ENCODE measurements at regions not wholly inside any gene's neighbourhood (a gene's known extent, or its start where the extent isn't known, plus 50 kb on each side); places are given as distances from the start of the nearest gene placed in this dataset.

- H3K9me3 ChIP-seq (ENCODE audit: control insufficient read depth in 1 of 2, insufficient read depth in 1 of 2, low read depth in 1 of 2, low read length in 2 of 2): peaks cover 6 to 21% of the 10 kb centered on the region in 2 experiments; a peak in 2 of 4 replicates
- no peaks in the 10 kb centered on the region for H3K79me2 ChIP-seq (ENCODE audit: insufficient read depth, low read length)
- no peak overlapping the region for H3K4me3 ChIP-seq (replicated peaks in 1 of 2; ENCODE audit: low read depth in 1 of 2, low read length in 2 of 2)
- H3K27me3 ChIP-seq (ENCODE audit: insufficient read depth, low read length): no peaks in the 10 kb centered on the region
- no peaks in the 10 kb centered on the region for H3K4me1 ChIP-seq (ENCODE audit: control insufficient read depth in 1 of 2, insufficient read depth in 2 of 2, low read length in 2 of 2)
- H2AFZ ChIP-seq (ENCODE audit: low read depth, low read length, poor library complexity, severe bottlenecking): no peak overlapping the region
- TF ChIP-seq CTCF (IDR thresholded peaks at IDR 0.05 in 2 of 3, conservative IDR thresholded peaks at IDR 0.05 in 1 of 3; ENCODE audit: borderline replicate concordance in 1 of 3, insufficient read depth in 1 of 3, low read depth in 2 of 3, low read length in 2 of 3) (no peak), MAX (IDR thresholded peaks at IDR 0.05) (no peak), POLR2AphosphoS5 (IDR thresholded peaks at IDR 0.05; ENCODE audit: low read depth, low read length) (no peak), ZFX (IDR thresholded peaks at IDR 0.05) (no peak), SIN3A (IDR thresholded peaks at IDR 0.05; ENCODE audit: low read depth) (no peak), POLR2A (IDR thresholded peaks at IDR 0.05; ENCODE audit: borderline replicate concordance, extremely low read depth, insufficient read depth, insufficient read length) (no peak), EZH2phosphoT487 (IDR thresholded peaks at IDR 0.05; ENCODE audit: borderline replicate concordance) (no peak), ZBTB33 (IDR thresholded peaks at IDR 0.05; ENCODE audit: extremely low read depth, insufficient replicate concordance, low read length) (no peak), TCF7L2 (IDR thresholded peaks at IDR 0.05; ENCODE audit: borderline replicate concordance, extremely low read depth, insufficient read depth, insufficient read length) (no peak)
- no peaks in the 10 kb centered on the region for H4K20me1 ChIP-seq (ENCODE audit: insufficient read depth)
- ATAC-seq: no peak
- no peak overlapping the region for H3K9ac ChIP-seq (ENCODE audit: low read length)
- H3K9me2 ChIP-seq (ENCODE audit: insufficient read depth): no peaks in the 10 kb centered on the region
- DNase-seq (ENCODE audit: low read depth, low spot score): no peak
- no TSS peak for BruUV-seq (replicated peaks)
- no peak overlapping the region for H3K27ac ChIP-seq (ENCODE audit: low read depth, low read length)
- intact Hi-C loops (cut with micrococcal nuclease): no loop called here
- CTCF ChIA-PET: no interaction called here
- RAD21 ChIA-PET (ENCODE audit: low non-redundant PET in 1 of 2, low total read pairs in 2 of 2, uncharacterized antibody in 2 of 2, unreplicated experiment in 2 of 2): no interaction called here
- POLR2A ChIA-PET: no interaction called here
- H3K4me2 ChIP-seq (ENCODE audit: low read length): no peak overlapping the region
- H3K36me3 ChIP-seq (ENCODE audit: control insufficient read depth in 1 of 2, insufficient read depth in 2 of 2, low read length in 2 of 2): no peaks in the 10 kb centered on the region
Measured at GRCh38 chr10:10814069-10814468, 203.6 kb upstream of the CELF2 start.

Data from HCT116 (cell line).